Activated CD8-positive, alpha-beta T cell treated with anti-CD3 and anti-CD28 coated beads for 36 hours (primary cell): ENCODE measurements at regions not wholly inside any gene's neighbourhood (a gene's known extent, or its start where the extent isn't known, plus 50 kb on each side); places are given as distances from the start of the nearest gene placed in this dataset.

Experiments
- ATAC-seq: fragments of 200-7000 bp; cut with Tn5 transposase; one replicate; pipeline ENCODE4 v1.10.0; 2021; ENCODE audit warnings: mild to moderate bottlenecking, moderate library complexity
- CTCF ChIA-PET: fragments of 350-600 bp; sonication (Branson Sonifier 250); formaldehyde crosslinking; loops from one replicate; lab custom pipeline; 2021; ENCODE audit warnings: antibody characterized with exemption; lab: Charles Lee
- POLR2A ChIA-PET: fragments of 350-600 bp; sonication (Branson Sonifier 250); formaldehyde crosslinking; loops from one replicate; lab custom pipeline; 2021; ENCODE audit warnings: antibody characterized with exemption; lab: Charles Lee
- DNase-seq: peaks from one replicate; pipeline ENCODE4 v3.0.0-alpha.2; 2020
- H3K27ac Mint-ChIP-seq: one replicate; pipeline ENCODE4 v1.8.0; 2021; ENCODE audit warnings: mild to moderate bottlenecking, mixed read lengths
- H3K27me3 Mint-ChIP-seq: one replicate; pipeline ENCODE4 v1.8.0; 2021; ENCODE audit warnings: mixed read lengths
- H3K36me3 Mint-ChIP-seq: one replicate; pipeline ENCODE4 v1.8.0; 2021; ENCODE audit warnings: low read depth, mixed read lengths
- H3K4me1 Mint-ChIP-seq: one replicate; pipeline ENCODE4 v1.8.0; 2021; ENCODE audit warnings: low read depth, mixed read lengths
- H3K4me3 Mint-ChIP-seq: one replicate; pipeline ENCODE4 v1.8.0; 2021; ENCODE audit warnings: mild to moderate bottlenecking, moderate library complexity, mixed read lengths
- H3K9me3 Mint-ChIP-seq: one replicate; pipeline ENCODE4 v1.8.0; 2021; ENCODE audit warnings: mixed read lengths
- CTCF ChIP-seq: fragments of 200-600 bp; IDR thresholded peaks from one replicate; pipeline ENCODE4 v1.8.0; 2022; ENCODE audit warnings: antibody characterized with exemption, mild to moderate bottlenecking
- intact Hi-C: fragments of 100-400 bp; cut with micrococcal nuclease; formaldehyde crosslinking; loops from one replicate; pipeline ENCODE4 v1.10.0; 2022

- ATAC-seq (no peak), DNase-seq (no peak)
- no peak for TF ChIP-seq CTCF
- no peak overlapping the region for H3K4me3 Mint-ChIP-seq
- POLR2A ChIA-PET = no interaction called here
- H3K4me1 Mint-ChIP-seq = no peaks in the 10 kb centered on the region
- peaks cover 2% of the 10 kb centered on the region for H3K9me3 Mint-ChIP-seq
- H3K36me3 Mint-ChIP-seq = no peaks in the 10 kb centered on the region
- H3K27ac Mint-ChIP-seq = no peak overlapping the region
- H3K27me3 Mint-ChIP-seq = no peaks in the 10 kb centered on the region
- CTCF ChIA-PET = no interaction called here
- intact Hi-C loops = no loop called here
Observed at GRCh38 chr4:186809070-186809469, 85.4 kb upstream of the FAT1 start.

- ATAC-seq = no peak
- CTCF ChIA-PET = no interaction called here
Observed at GRCh38 chr4:186810613-186811150, 87.0 kb upstream of the FAT1 start.

GRCh38 chr4:186812592-186812991 lies 88.9 kb upstream of the FAT1 start:
- no peaks in the 10 kb centered on the region for H3K36me3 Mint-ChIP-seq
- intact Hi-C loops = no loop called here
- POLR2A ChIA-PET = no interaction called here
- H3K27me3 Mint-ChIP-seq = no peaks in the 10 kb centered on the region
- H3K4me3 Mint-ChIP-seq = no peak overlapping the region
- DNase-seq (no peak), ATAC-seq (no peak)
- CTCF ChIA-PET = no interaction called here
- no peaks in the 10 kb centered on the region for H3K4me1 Mint-ChIP-seq
- H3K27ac Mint-ChIP-seq = no peak overlapping the region
- H3K9me3 Mint-ChIP-seq = no peaks in the 10 kb centered on the region
- TF ChIP-seq CTCF = no peak

More at GRCh38 chr4:186810613-186811150, 87.0 kb upstream of the FAT1 start:
- no peak for DNase-seq
- Mint-ChIP-seq H3K27ac (no peak overlapping the region), H3K9me3 (no peaks in the 10 kb centered on the region), H3K27me3 (no peaks in the 10 kb centered on the region), H3K4me3 (no peak overlapping the region), H3K36me3 (no peaks in the 10 kb centered on the region), H3K4me1 (no peaks in the 10 kb centered on the region)
- intact Hi-C loops = no loop called here
- TF ChIP-seq CTCF = no peak
- POLR2A ChIA-PET = no interaction called here

- H3K36me3 Mint-ChIP-seq = no peaks in the 10 kb centered on the region
- DNase-seq (no peak), ATAC-seq (no peak)
- no peak overlapping the region for H3K27ac Mint-ChIP-seq
- no peaks in the 10 kb centered on the region for H3K27me3 Mint-ChIP-seq
- TF ChIP-seq CTCF = no peak
- no peaks in the 10 kb centered on the region for H3K4me1 Mint-ChIP-seq
- intact Hi-C loops = no loop called here
- POLR2A ChIA-PET = no interaction called here
- CTCF ChIA-PET = no interaction called here
- H3K9me3 Mint-ChIP-seq = no peaks in the 10 kb centered on the region
- H3K4me3 Mint-ChIP-seq = no peak overlapping the region
Observed at GRCh38 chr4:186813377-186814068, 89.9 kb upstream of the FAT1 start.

GRCh38 chr4:186814535-186815070 lies 90.9 kb upstream of the FAT1 start:
- ChIA-PET POLR2A (no interaction called here), CTCF (no interaction called here)
- intact Hi-C loops = no loop called here
- Mint-ChIP-seq H3K9me3 (no peaks in the 10 kb centered on the region), H3K36me3 (no peaks in the 10 kb centered on the region), H3K27ac (no peak overlapping the region), H3K4me3 (no peak overlapping the region), H3K4me1 (no peaks in the 10 kb centered on the region), H3K27me3 (no peaks in the 10 kb centered on the region)
- DNase-seq = no peak
- no peak for TF ChIP-seq CTCF
- ATAC-seq = no peak
